Colon (tissue), 2 donors: ENCODE measurements at regions not wholly inside any gene's neighbourhood (a gene's known extent, or its start where the extent isn't known, plus 50 kb on each side); places are given as distances from the start of the nearest gene placed in this dataset.
A peak's percentile ranks its signal among the peaks of the same experiment; 100 is the strongest.
"Not testable (repeated sequence)": the region's sequence is repeated elsewhere in the genome, so short reads cannot be mapped to it uniquely, and the experiment has no call there.

Experiments
- FAIRE-seq: peaks from 2 replicates; lab custom pipeline; 2012; peaks lifted over from hg19 to GRCh38; lab: Jason Lieb, UNC
- donor health status: control.
- donor health status: control.

DNA sequence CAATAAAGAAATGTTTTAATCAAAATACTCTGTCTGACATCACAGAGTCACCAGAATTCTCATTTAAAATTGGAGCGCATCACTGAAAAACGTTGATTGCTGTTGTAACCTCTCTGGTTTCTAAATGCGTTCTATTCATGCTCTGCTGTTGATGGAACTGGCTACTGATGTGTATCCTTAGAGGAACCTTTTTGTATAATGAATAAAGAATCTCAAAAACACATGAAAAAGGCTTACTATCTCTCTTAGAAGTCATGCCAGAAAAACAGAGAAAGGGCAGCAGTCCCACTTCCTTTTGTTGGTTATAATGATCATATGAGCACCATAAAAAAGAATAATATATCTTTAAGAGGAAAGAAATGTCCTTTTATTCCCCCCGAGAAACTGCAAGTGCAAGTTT, 615.5 kb downstream of the TLE1 start:
- no peak for FAIRE-seq

DNA sequence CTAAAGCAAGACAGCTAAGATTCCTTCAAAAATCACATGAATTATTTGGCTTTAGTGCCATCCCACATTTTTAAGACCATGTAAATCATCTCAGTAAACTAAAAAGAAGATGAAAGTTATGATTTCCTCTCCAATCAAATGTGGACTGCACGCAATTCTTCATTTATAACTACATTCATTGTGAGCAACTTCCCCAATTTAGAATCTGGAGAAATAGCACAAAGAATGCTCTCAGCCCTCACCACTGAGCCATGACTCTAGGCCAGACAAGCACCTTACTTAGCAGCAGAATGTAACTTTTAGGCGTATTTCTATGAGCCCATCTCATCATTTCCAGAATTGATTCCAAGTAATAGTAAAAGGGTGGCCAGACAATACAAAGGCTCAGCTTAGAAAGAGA, 616.6 kb downstream of the TLE1 start:
- FAIRE-seq: no peak

DNA sequence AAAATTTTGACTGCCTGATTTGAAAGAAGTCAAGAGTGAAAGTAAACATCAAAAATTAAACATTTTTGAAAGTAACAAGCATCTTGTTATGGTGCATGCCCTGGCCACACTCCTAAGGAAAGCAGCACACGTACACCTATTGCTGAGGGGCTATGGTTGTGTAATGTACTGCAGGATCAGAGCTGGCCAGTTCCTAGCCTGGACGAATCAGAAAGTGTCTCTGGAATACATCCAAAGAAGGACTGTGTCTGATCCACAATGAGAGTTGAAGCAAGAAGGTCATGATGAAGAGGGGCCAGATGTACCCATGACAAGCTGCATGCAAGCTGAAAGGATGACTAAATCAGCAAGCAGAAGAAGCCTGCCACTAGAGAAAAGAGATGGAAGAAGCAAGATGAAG, 618.2 kb downstream of the TLE1 start:
- FAIRE-seq: no peak

- FAIRE-seq: no peak
Measured at GRCh38 chr9:81070689-81071088, 618.7 kb downstream of the TLE1 start.

GRCh38 chr9:81069923-81070322, 619.4 kb downstream of the TLE1 start:
- FAIRE-seq: no peak

GRCh38 chr9:81069038-81069795, 620.1 kb downstream of the TLE1 start:
- FAIRE-seq: no peak

DNA sequence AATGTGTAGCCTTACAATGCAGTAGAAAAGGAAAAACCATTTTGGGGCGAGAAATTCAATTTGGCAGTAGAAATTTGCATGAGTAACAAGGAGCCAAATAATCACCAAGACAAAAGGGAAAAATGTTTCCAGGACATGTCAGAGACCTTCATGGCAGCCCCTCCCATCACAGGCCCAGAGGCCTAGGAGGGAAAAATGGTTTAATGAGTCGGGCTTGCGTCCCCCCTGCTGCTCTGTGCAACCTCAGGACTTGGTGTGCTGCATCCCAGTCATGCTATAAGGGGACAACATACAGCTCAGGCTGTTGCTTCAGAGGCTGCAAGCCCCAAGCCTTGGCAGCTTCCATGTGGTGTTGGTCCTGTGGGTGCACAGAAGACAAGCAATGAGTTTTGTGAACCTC, 626.4 kb downstream of the TLE1 start:
- not testable (repeated sequence) for FAIRE-seq

GRCh38 chr9:81058782-81059181, 630.6 kb downstream of the TLE1 start:
- no peak for FAIRE-seq

DNA sequence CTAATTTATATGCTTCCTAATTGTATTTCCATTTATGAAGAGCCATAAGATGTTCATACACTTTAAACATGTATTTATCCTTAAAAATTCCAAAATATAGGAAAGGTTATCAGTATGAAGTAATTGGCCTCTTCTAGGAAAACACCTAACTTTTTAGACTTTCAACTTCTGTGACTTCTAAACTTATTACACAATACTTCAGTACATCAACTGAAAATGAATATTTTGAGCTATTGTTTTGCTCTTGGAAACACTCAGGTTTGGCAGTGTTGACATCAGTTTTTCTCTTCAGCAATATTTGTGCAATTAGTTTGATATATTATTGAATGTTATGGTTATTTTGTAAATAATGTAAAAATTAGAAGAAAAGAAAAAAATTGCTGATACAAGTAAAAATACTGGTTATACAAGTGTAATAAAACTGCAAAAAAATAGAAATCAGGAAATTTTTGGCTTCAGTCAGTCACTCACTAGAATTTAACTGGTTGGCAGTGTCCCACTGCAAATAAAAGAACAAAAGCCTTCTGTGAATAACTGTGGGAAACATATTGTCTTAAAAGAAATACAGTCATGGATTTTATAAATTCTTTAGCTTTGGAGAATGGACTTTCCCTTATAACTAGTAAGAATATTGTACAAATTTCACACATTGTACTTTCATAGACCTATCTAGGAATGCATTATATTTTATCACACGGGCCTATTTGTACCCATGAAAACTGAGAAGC, 635.9 kb downstream of the TLE1 start:
- no peak for FAIRE-seq

DNA sequence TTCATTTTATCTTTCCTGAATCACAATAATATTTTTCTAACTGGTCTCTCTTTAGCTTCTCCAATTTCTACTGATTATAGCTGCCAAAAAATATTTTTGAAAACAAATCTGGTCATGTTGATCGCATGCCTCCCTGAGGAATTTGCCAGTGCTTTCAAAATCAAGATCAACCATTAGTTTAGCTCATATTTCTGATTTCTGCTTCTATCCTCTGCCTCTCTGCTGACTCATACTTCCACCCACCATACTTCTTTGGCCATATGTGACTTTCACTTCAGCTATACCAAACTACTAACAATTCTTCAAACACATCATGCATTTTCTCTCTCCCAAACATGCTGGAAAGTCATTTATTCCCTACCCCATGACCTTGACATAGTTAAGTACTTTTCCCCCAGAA, 636.5 kb downstream of the TLE1 start:
- FAIRE-seq: no peak

- FAIRE-seq: no peak
Measured at GRCh38 chr9:81047280-81047679, 642.1 kb downstream of the TLE1 start.

DNA sequence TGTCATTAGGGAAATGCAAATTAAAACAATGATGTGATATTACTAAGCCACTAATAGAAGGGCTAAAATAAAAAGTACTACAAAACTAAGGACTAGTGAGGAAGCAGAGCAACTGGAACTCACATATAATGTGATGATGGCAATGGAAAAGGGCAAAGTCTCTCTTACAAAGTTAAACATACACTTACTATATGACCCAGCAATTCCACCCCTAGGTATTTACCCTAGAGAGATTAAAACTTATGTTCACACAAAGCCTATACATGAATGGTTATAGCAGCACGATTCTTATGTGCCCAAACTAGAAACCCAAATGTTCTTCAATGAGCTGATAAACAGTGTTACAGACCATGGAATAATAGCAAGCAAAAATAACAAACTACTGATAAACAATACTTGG, 643.7 kb downstream of the TLE1 start:
- peak; percentile 92 for FAIRE-seq

DNA sequence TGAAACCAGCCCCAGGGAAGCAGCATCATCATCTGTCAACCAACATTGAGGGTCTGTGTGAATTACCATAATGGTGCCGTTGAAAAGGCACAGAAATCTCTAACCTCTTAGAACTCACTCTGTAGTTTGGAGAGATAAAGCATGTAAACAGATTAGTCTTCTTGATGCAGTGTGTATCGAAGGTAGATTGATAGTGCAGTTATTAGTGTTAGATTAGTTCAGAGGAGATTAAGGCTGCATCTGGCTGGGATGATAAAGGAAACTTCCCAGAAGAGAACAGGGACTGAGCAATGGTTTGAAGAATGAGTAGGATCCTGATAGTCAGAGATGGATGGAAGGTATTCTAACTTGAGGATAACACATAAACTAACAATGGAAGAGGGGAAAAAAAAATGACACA, 651.5 kb downstream of the TLE1 start:
- no peak for FAIRE-seq

DNA sequence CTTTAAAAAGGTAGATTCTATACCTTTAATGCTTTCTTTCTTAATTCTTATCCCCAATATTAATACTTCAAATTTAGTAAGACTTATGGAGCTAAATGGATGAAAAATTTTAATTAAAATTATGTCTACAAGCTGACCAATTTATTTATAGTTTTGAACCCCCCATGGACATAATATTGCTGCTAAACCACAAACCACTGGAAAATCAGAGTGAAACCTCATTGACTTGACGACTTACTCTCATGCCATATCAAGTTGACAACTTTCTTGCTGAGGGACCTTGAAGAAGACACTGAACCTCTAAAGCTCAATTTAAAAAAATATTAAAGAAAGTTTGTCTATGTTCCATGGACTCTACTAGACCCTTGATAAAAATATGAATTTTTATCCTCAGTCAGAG, 653.7 kb downstream of the TLE1 start:
- no peak for FAIRE-seq

GRCh38 chr9:81035171-81035570, 654.2 kb downstream of the TLE1 start:
- FAIRE-seq: no peak

DNA sequence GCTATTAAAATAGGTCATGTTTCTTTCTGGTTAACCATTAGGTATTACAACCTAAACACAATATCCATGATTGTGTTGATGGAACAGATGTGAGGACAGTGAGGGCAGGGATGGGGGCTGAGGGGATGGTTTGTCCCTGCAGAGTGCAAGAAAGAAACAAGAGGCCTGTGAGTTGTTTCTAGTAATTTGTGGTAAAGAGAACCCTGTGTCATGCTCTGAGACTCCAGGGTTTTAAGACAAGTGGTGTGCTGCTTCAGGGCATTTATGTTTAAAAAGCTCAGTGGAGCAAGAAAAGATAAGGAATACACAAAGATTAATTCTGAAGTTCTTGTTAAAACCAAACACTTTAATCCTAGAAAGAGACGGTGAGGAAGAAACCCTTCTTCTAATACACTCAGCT, 656.5 kb downstream of the TLE1 start:
- no peak for FAIRE-seq

DNA sequence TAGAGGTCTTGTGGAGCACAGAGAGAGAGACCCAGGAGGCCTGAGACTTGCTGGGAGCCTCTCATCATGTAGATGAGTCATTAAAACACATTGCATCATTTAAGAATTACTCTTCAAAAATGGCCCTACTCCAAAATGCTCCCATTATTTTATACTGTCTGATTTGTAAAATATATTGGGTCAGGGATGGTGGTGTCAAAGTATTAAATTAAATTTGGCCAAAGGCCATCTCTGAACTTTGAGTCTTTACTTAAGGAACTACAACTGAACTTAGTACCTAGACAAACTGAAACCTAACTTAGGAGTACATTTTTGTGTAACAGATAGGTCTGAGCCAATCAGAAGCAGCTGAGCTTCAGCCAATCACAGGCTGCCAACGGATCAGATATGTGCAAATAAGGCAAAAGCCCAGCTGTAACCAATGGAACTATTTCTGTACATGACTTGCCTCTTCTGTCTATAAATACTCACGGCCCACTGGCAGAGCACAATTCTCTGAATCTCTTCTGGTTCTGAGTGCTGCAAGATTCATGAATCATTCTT, 657.2 kb downstream of the TLE1 start:
- FAIRE-seq: no peak

GRCh38 chr9:81031422-81032029, 657.8 kb downstream of the TLE1 start:
- no peak for FAIRE-seq

- no peak for FAIRE-seq
Measured at GRCh38 chr9:81030027-81030426, 659.3 kb downstream of the TLE1 start.

- FAIRE-seq: no peak
Measured at GRCh38 chr9:81028504-81028903, 660.8 kb downstream of the TLE1 start.

DNA sequence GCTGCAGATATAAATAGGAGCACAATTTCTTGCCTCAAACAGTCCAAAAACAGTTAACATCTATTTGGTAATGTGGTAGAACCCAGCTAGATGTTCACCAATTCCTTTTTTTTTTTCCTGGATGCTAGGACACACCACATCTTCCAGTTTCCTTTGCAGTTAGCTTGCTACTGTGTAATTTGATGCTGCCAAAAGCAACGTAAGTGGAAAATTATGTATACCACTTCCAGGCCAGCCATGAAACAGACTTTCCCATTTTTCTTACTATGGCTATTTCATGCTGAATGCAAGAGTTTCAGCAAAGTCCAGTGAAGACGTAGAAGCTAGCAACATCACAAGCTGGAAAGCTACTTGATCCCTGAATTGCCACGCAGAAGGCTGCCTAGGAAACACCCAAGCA, 667.2 kb downstream of the TLE1 start:
- no peak for FAIRE-seq

- not testable (repeated sequence) for FAIRE-seq
Measured at GRCh38 chr9:81014945-81015344, 674.4 kb downstream of the TLE1 start.

DNA sequence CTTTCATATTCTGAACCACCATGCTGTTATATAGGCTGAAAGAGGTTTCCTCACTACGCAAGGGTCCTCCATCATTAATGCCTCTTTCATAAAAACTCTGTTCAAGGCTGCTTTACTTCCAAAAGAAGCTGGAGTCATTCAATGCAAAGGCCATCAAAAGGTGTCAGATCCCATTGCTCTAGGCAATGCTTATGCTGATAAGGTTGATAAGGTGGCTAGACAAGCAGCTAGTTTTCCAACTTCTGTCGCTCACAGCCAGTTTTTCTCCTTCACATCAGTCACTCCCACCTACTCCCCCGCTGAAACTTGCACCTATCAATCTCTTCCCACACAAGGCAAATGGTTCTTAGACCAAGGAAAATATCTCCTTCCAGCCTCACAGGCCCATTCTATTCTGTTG, 676.2 kb downstream of the TLE1 start:
- FAIRE-seq: not testable (repeated sequence)
